Adrenal gland (tissue), 9 donors: ENCODE measurements at regions not wholly inside any gene's neighbourhood (a gene's known extent, or its start where the extent isn't known, plus 50 kb on each side); places are given as distances from the start of the nearest gene placed in this dataset.

ENCODE experiments used
- DNase-seq, 7 donors: peaks; one replicate each; pipeline ENCODE4 v3.0.0-alpha.2; 2019 to 2020
- H3K27ac ChIP-seq, 5 donors: fragments of 200-600 bp; sonication (generic) in 4 of 5; 1 replicate in 3 of 5; 2 replicates in 2 of 5; pipeline versions ENCODE4 v1.5.1 to v1.8.0; 2016 to 2020; ENCODE audit warnings: mild to moderate bottlenecking in 1 of 5
- H3K27me3 ChIP-seq: fragments of 200-600 bp; 2 replicates; pipeline ENCODE4 v1.8.0; 2021
- H3K36me3 ChIP-seq, 2 donors: fragments of 200-600 bp; replicated peaks in 1 of 2; 1 replicate in 1 of 2; 2 replicates in 1 of 2; pipeline versions ENCODE4 v1.5.1 to v1.8.0; 2018 to 2022
- H3K4me1 ChIP-seq, 2 donors: fragments of 200-600 bp; replicated peaks in 1 of 2; 1 replicate in 1 of 2; 2 replicates in 1 of 2; pipeline versions ENCODE4 v1.5.1 to v1.8.0; 2018 to 2021
- H3K4me3 ChIP-seq, 4 donors: fragments of 200-600 bp; sonication (generic) in 3 of 4; one replicate each; pipeline ENCODE4 v1.5.1; 2016 to 2018
- H3K9me3 ChIP-seq, 3 donors: fragments of 200-600 bp; sonication (generic) in 1 of 3; replicated peaks in 1 of 3; 1 replicate in 2 of 3; 2 replicates in 1 of 3; pipeline versions ENCODE4 v1.5.1 to v1.8.0; 2016 to 2021
- CTCF ChIP-seq, 6 experiments: fragments of 450-650 bp in 4 of 6; fragments of 200-600 bp in 2 of 6; sonication (generic) in 1 of 6; IDR thresholded peaks; 1 replicate in 5 of 6; 2 replicates in 1 of 6; pipeline versions ENCODE4 v1.5.1 to v1.8.0; 2016 to 2021; ENCODE audit warnings: antibody characterized with exemption in 6 of 6, mild to moderate bottlenecking in 2 of 6, moderate library complexity in 1 of 6
- POLR2A ChIP-seq, 2 donors: fragments of 450-650 bp; IDR thresholded peaks; one replicate each; pipeline ENCODE4 v1.6.1; 2017; ENCODE audit warnings: antibody characterized with exemption in 2 of 2, mild to moderate bottlenecking in 2 of 2, moderate library complexity in 1 of 2
- WGBS, 4 donors: extraction: QIAGEN DNeasy Blood & Tissue Kit in 2 of 4; methylation state at CpG; one replicate each; pipeline versions ENCODE4 v1.1.5 to v1.1.7; 2013 to 2017; 5-methylcytosine and 5-hydroxymethylcytosine counted together
- intact Hi-C, 2 donors: fragments of 100-400 bp; cut with DNase I; formaldehyde crosslinking; loops; one replicate each; pipeline versions ENCODE4 v1.14.1 to v1.15.0; 2022 to 2023
- donor health status: healthy with polysubstance abuse.
- donor health status: Bipolar disorder and iron deficiency.
- donor health status: DM: yes; HTN: yes; CAD: no.
- donor health status: DM: no; HTN: no; CAD: no.
- donor health status: DM: no; HTN: no; CAD: no.

GRCh38 chr1:36738245-36738644 is 255.5 kb upstream of the CSF3R start:
- Histone ChIP-seq H3K27me3 (peaks cover 4% of the 10 kb centered on the region), H3K4me3 (no peak overlapping the region), H3K4me1 (no peaks in the 10 kb centered on the region), H3K36me3 (no peaks in the 10 kb centered on the region), H3K9me3 (no peaks in the 10 kb centered on the region), H3K27ac (no peak overlapping the region)
- WGBS, 4 donors = 60 to 69% (median 64%) methylated on average over 5 of the region's 5 CpGs
- no peak for TF ChIP-seq CTCF (IDR thresholded peaks at IDR 0.05)
- intact Hi-C loops = no loop called here
- DNase-seq = no peak

- Histone ChIP-seq H3K4me3 (no peak overlapping the region), H3K36me3 (no peaks in the 10 kb centered on the region), H3K4me1 (no peaks in the 10 kb centered on the region), H3K9me3 (no peaks in the 10 kb centered on the region), H3K27me3 (peaks cover 4% of the 10 kb centered on the region), H3K27ac (no peak overlapping the region)
- WGBS, 4 donors = 31 to 39% (median 34%) methylated on average over 11 of the region's 11 CpGs
- intact Hi-C loops = no loop called here
- DNase-seq = no peak
- no peak for TF ChIP-seq CTCF (IDR thresholded peaks at IDR 0.05)
- TF ChIP-seq POLR2A (IDR thresholded peaks at IDR 0.05) = no peak
Measured at GRCh38 chr1:36737767-36738166, 255.1 kb upstream of the CSF3R start.

GRCh38 chr1:36737038-36737555 is 254.4 kb upstream of the CSF3R start:
- 56 to 66% (median 60%) methylated on average over 5 of the region's 5 CpGs for WGBS, 4 donors

GRCh38 chr1:36735939-36736730 is 253.4 kb upstream of the CSF3R start:
- no peaks in the 10 kb centered on the region for H3K4me1 ChIP-seq
- H3K9me3 ChIP-seq = no peaks in the 10 kb centered on the region
- H3K27me3 ChIP-seq = peaks cover 4% of the 10 kb centered on the region
- H3K4me3 ChIP-seq = no peak overlapping the region
- H3K27ac ChIP-seq = no peak overlapping the region
- no peak for TF ChIP-seq CTCF (IDR thresholded peaks at IDR 0.05)
- no peak for TF ChIP-seq POLR2A (IDR thresholded peaks at IDR 0.05)
- no peaks in the 10 kb centered on the region for H3K36me3 ChIP-seq
- WGBS, 4 donors = 34 to 58% (median 47%) methylated on average over 16 to 18 of the region's 18 CpGs
- intact Hi-C loops = no loop called here
- DNase-seq = no peak

More at GRCh38 chr1:36737038-36737555, 254.4 kb upstream of the CSF3R start:
- Histone ChIP-seq H3K9me3 (no peaks in the 10 kb centered on the region), H3K4me3 (no peak overlapping the region), H3K4me1 (no peaks in the 10 kb centered on the region), H3K27ac (no peak overlapping the region), H3K36me3 (no peaks in the 10 kb centered on the region), H3K27me3 (peaks cover 4% of the 10 kb centered on the region)
- intact Hi-C loops = no loop called here
- TF ChIP-seq CTCF (IDR thresholded peaks at IDR 0.05) (no peak), POLR2A (IDR thresholded peaks at IDR 0.05) (no peak)
- DNase-seq = no peak
